Retina (tissue), 1 donor: ENCODE measurements at regions not wholly inside any gene's neighbourhood (a gene's known extent, or its start where the extent isn't known, plus 50 kb on each side); places are given as distances from the start of the nearest gene placed in this dataset.

Source experiments
- DNase-seq: peaks from one replicate; pipeline ENCODE4 v3.0.0-alpha.2; 2016

DNA sequence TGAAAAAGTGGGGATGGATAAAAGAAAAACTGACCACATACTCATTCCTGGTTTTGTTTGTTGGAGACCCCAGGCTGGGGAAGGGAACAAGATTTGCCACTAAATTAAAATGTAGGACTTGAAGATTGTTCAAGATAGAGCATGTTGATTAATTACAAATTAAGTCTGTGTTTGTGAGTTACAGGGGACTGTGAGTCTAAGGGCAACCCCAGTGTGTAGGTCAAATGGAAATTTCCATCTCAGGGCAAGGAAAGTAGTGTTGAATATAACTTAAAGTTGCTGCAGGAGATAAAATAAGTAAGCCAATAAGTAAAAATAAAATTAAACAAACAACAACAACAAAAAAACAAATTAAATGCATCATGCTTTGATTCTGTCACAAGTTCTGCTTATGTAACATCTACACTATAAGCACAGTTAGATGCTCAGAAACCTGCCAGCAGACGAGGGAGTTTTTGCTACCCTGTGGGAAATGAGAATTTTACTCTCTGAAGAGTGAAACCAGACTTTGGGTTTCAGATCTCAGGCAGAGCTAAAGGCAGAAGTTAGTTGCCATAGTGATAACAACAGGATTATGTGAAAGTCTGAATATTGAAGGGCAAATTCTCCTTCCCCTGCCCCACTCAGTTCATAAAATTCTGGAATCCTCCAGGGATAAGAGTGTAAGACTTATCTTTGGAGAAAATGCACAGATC, 352.3 kb downstream of the GRXCR1 start:
- no peak for DNase-seq

DNA sequence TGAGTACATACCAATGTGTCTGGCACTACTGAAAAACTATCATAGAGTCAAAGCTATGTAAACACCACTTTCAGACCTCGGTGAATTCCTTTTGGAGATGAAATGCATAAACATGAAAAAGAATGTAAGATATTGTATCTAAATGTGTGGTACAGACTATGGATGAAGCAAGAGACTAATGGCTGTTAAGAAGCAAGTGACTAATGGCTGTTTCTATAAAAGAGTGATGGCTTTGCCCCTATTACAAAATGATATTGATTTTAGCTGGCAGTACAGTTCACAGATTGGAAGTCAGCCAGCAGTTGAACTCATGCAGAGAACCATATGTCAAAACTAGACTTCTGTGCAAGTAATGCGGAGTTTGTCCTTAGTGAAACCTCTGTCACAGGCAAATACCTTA, 359.3 kb downstream of the GRXCR1 start:
- no peak for DNase-seq

DNA sequence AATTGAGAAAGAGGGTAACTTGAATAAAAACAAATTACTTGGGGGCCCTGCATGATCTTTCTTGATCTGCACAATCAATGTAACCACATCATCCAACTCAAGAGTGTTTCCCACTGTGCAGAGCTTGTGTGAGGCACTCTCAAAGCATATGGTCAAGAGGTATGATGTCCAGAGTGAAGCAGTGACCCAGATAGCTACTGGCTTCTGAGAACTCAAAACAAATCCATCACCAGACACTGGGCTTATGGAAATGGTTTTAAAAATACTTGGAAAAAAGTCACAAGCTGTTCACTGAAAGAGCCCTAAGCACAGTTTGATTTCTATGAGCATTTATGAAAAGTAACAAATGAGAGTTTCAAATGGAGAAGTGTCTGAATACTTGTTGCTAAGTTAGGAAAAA, 361.0 kb downstream of the GRXCR1 start:
- no peak for DNase-seq

DNA sequence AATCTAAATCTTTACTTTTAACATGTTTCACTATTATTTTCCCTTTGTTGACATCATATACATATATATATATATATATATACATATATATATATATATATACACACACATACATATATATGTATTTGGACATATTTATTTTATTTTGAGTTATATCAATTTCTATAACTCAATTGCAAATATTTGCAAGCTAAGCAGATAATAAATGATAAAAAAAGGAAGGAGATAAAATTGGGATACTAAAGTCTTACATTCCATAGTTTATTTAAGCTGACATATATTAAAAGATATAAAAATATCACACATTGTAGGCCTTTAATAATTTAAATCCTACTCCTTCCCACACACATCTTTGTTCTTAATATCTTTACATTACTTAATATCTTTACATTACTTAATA, 372.2 kb downstream of the GRXCR1 start:
- no peak for DNase-seq

DNA sequence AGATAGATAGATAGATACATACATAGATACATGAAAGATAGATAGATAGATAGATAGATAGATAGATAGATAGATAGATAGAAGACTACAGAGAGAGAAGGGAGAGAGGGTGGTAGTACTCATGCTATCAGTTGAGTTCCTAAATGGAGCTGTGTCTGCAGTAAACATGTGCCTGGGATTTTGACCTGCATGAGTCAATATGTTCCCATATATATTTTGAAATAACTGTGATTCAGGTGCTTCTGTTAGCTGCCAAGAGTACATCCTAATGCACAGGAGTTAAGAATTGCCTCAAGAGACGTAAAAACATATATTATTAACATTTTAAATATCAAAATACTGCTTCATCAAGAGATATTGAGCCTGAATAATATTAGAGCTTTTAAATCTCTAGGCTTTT, 379.4 kb downstream of the GRXCR1 start:
- no peak for DNase-seq

DNA sequence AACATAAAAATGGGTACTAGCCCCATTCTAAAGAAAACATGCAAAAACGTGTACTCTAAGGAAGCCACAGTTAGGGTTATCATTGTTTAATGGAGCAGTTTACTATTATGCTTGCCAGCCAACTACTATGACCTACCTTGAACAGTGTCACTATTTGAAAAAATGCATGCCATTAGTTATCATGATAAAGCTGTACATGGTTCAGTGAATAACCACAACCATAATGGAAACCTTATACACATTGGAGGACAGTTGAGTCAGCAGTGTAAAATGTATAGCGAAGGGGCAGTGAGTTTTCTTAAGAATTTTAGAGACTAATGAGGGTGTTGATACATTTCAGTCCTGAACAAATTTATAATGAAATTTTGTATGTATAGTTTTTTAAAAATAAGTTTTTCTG, 381.9 kb downstream of the GRXCR1 start:
- DNase-seq, result no peak

DNA sequence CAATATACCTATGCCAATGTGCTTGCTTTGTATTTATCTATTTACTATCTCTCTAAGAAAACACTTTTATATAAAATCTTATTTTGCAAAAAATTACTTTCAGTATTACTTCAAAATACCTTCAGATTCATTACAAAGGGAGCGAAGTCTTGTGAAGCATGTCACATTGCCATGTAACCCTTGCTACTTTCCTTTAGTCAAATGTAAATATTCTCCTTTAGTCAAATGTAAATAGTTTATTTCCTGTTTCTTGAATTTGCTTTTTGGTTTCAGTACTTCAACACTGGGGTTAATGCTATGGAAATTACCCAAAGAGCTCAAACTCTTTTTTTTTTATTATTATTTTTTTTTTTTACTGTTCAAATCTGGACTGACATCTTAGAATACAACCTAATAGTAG, 383.3 kb downstream of the GRXCR1 start:
- DNase-seq, result no peak

DNA sequence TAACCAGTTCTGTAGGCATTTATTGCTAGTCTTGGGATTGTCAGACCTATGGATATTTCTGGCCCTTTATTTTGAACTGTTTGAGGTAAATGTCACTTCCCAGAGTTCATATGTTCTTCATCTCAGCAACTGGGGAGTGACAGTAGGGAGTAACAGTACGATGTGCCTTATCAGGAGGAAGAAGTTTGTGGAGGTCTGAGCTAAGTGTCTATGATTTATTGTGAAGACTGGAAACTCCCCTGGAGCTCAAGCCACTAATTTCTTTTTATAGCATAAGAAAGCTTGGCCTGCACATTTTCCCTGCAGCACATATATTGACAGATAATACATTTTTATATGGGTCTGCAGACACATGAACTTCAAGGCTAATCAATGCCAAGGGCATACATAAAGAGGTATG, 383.8 kb downstream of the GRXCR1 start:
- DNase-seq, result no peak

DNA sequence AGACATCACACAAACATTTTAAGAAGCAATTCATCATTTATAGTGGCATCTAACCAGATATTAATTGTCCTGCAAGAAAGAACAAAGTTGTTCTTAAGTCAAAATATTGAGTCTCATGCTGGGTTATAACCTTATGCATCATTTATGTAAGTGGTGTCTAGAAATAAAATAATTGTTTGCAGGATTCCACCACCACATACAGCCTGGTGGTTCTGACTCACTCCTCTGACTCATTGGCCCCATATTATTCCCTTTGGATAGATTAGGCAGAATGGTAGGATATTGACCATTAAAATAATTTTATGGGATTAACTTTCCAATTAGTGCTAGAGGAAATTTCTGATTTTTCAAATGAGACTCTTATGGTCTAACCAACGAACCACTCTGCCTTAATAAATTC, 384.5 kb downstream of the GRXCR1 start:
- DNase-seq, result no peak

DNA sequence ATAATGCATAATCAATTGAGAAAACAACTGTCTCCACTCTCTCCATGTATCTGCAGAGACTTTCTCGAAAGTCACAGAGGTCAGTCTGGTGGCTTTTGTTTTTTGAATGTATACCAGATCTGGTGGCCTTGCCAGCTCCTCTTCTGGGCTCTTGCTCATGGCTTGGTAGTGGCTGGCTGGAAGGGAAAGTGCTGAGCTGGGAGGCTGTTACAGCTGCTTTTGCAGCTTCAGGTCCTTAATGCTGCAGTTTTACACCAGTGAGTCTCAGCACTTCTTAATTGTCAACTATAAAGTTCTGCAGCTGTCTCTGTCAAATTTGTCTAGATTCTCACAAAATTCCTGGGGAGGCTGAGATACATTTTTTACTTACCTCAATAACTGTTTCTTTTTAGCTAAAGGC, 390.0 kb downstream of the GRXCR1 start:
- DNase-seq, result no peak

DNA sequence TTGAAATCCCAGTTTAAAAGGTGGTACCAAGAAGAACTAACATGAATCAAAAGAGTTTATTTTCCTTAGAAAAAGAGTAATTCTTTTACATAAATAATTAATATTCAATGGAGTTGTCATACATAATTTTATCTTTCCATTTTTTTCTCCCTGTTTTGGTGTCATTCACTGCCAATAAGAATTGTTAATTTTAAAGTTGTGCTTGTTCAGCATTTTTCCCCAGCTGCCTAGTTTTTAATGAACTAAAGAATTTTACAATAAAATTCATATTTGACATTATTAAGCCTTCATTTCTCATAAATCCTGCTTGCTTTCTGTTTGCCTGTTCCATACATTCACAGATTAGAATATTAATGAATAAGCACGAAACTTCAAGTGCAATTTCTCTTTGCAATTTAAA, 393.6 kb downstream of the GRXCR1 start:
- DNase-seq, result no peak

DNA sequence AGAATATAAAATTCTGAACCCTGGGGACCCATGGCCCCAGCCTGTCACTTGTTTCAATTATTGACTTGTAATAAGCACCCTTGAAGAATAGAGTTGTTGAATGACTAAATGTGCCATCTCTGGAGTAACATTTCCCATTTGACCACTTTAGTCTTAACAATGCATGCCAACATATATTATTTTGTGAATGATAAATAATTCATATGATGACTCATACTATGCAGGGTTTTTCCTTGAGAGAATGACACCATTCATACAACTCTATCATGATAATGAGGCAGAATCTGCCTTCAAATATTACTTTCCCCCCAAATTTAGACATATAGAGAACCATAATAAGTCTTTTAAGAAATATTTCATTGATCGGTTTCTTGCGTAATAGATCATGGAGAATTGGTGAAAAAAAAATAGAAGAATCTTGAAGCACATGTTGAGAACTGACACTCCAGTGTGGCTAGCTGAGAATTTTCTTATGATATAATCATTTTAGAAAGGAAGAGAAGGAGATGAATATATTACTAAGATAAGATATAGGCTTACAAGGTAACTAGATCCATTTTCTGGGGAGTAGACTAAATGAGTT, 404.5 kb downstream of the GRXCR1 start:
- no peak for DNase-seq

DNA sequence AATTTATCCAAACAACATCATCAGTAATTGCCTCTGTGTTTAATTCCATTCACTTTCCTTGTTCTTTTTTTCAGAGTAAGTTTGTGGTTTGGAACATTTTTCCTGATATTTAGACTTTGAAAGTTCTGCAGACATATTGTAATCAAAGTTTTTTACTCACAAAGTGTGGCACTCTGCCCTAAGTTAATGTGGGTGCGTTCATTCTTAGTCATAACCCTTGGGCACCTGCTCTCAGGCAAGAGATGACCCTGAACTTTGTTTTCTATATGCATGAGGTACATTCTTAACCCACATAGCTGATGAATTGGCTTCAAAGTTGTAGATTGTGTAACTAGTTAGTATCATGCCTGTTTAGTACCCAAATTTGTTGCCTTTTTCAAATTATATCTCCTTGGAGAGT, 424.3 kb downstream of the GRXCR1 start:
- no peak for DNase-seq

DNA sequence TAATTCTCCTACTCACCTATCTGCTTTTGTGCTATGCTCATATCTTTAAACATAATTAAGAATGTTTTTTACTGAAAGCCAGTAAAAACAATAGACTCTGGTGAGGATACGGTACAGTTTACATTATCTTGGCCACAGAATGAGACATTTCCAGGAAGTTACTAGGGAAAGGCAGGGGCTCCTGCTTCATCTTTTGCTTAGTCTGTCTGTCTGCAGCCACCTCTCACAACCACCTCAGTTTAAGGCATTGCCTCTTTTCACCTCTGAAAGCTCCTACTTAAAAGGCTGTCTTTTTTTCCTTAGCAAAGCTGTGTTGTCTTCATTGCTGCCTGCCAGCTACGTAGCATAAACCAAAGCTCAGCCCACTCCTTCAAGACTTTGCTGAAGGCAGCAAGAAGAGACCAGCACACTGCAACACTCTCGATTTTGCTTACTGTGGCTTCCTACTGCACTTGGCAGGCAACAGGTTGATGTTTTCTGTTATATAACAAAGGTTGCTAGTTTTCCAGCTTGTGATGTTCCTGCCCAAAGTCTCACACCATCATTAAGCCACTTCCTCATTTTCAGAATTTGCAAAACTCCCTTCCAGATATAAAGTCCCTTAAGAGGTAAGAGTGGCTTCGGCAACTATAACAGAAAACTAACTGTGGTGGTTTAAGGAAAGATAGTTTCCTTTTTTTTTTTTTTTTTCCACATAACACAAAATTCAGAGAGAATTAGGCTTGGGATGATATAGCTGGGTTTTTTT, 432.9 kb downstream of the GRXCR1 start:
- DNase-seq, result no peak

DNA sequence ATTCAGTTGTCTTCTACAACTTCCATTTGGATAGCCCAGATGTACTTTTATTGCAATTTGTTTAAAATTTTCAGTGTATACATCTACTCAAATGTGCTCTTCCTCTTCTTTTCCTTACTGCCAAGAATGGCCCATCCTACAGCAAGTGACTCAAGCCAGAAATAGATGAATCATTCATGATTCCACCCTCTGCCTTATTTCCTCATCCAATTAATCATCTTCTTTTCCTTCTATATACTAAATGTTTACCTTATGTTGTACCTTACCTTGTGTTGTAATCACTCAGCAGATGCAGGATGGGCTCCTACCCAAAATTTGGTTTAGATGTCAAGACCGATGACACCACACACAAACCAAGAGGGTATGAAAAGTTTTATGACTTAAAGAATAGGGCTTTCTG, 437.8 kb downstream of the GRXCR1 start:
- no peak for DNase-seq

DNA sequence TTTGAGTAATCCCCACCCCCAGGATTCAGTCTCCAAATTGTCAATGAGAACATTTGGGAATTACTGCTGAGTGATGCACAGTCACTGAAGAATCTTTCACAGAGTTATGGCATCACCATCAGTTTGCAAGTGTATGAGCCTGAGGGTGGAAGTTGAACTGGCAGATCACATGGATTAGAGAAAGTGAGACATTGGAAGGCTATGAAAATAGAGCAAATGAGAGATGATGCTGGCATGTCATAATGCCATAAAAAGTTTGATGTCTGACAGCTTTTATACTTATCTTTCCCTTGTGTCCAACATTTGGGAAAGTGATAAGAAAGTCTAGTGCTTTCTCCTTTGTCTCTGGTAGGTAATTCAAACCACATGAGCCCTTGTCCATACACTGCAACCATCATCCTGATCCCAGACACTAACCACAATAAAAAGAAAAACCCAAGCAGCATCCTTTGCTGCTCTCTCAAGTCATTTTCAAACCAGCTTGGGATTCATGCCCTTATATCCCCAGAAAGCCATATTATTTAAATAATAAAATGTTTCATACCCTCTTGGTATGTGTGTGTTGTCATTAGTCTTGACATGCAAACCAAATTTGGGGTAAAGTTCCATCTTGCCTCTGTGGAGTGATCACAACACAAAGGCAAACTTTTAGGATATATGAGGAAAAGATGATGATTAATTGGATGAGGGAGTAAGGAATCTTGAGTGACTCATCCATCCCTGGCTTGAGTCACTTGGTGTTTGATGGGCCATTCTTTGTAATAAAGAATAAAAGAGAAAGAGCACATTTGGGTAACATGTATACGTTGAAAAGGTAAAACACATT, 438.9 kb downstream of the GRXCR1 start:
- no peak for DNase-seq

DNA sequence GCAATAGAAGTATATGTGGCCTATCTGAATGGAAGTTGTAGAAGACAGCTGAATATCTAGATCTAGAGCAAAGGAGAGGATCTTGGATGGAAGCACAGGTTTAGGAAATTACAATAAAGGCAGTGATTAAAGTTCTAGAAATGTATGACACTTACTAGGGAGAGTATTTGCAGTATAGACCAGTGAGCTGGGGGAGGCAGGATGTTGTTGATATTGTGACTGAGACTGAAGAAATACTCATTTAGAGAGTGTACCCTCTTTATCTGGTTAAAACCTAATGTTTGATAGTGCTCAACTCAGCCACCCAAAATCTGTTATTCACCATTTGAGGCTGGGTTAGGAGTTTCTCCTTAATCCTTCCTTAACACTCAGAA, 439.5 kb downstream of the GRXCR1 start:
- no peak for DNase-seq

DNA sequence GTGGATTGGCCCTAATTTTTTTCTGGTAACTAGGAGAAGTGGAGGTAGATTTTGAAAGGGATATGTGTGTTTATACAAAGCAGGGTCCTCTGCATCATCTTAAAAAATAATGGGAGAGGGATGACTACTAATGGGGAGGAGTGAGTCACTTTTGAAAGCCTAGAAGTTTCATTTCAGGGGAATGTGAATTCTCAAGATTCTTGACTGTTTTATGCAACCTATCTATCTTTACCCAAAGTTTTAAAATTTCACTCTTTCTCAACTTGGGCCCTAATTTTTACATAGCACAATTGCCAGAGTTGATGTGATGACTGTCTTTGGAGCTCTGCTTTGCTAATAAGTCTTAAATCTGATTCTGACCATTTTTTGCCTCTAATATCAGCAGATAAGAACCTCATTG, 445.2 kb downstream of the GRXCR1 start:
- no peak for DNase-seq

DNA sequence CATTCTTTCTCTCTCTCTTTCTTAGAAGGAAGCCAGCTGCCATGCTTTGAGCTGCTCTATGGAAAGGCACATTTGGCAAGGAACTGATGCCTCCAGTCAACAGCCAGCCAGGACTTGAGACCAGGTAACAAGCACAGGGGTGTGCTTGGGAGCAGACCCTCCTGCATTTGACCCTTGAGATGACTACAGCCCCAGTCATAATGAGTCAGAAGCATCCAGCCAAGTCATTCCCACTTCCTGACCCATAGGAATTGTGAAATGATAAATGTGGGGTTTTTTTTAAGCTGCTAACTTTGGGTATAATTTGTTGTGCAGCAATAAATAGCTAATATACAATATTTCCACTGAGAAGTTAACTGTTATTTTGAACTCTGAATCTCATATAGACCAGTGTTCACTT, 446.9 kb downstream of the GRXCR1 start:
- no peak for DNase-seq

DNA sequence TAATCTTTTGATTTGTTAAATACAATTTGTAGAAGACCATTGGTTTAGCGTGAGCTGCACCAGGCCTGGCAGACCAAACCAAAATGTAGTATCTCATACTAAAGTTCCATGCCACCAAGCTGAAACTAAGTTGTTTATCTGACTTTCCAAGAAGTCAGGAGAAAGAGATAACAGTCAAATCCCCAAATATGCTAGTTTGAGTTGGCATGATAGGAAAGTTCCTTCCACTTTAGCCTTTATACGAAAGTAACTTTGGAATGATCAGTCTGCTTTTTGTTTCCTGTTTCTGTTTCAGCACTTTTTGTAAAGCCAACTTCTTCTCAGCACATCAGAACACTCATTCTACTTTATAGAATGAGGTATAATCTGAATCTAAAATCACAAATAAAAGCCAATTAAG, 449.2 kb downstream of the GRXCR1 start:
- no peak for DNase-seq

DNA sequence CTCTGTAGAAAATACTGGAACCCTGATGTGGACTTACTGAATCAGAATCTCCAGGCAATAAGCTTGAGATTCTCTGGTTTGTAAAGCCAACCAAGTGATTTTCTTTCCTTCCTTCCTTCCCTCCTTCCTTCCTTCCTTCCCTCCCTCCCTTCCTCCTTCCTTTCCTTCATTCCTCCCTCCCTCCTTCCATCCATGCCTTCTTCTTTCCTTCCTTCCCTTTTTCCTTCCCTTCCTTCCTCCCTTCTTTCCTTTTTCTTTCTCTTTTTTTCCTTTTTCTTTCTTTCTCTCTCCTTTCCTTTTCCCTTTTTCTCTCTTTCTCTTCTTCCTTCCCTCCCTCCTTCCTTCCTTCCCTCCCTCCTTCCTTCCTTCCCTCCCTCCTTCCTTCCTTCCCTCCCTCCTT, 450.8 kb downstream of the GRXCR1 start:
- no peak for DNase-seq

DNA sequence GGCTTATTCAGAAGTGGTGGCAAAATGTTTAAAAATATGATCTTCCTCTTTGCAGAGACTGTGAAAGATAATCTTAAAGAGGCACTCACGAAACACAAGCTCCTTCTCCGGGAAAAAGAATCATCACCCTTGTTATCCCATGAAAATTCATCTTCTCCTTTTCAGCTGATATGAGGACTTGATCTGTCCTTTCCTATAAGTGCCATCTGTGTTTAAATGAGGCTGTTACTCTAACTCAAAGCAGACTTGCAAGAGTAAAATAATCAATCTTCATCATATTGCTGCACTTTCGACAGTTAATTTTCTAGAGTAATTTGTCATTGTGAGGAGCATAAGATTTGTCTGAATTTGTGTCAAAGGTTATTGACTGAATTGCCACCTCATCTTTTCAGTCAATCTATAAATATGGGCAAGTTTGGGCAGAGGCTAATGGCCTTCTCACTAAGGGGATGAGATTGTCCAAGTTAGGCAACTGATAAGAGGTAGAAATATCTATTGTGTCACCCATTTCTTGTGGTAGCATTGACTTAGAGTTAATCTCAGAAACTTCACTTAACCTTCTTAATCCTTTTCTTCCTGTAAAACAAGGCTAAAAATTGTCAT, 452.9 kb downstream of the GRXCR1 start:
- DNase-seq, result no peak

DNA sequence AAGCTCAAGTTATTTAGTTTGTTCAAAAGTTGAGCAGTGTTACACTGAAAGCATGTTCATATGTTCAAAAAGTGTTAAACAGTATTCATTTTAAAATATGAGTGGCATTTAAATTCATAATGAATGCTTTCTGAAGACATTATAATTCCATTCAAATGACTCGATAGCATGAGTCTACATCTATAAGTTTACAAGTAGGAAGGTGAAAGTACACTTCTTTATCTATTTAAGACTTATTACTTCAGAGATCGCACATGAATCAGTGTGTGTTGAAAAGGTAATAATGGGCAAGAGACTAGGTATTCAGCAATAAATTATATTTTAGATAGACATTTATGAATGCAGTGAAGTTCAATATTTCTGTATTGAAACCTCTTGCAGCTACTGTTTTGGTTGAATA, 456.1 kb downstream of the GRXCR1 start:
- no peak for DNase-seq
